ENCODE measurements at regions not wholly inside any gene's neighbourhood (a gene's known extent, or its start where the extent isn't known, plus 50 kb on each side); places are given as distances from the start of the nearest gene placed in this dataset.

GRCh38 chr11:115792903-115793302 lies 288.7 kb upstream of the CADM1 start:
- no peaks in the 10 kb centered on the region for H3K4me1 Mint-ChIP-seq (ENCODE audit: unreplicated experiment)

GRCh38 chr11:115787302-115787701 lies 283.1 kb upstream of the CADM1 start:
- H3K36me3 Mint-ChIP-seq (ENCODE audit: unreplicated experiment), result no peaks in the 10 kb centered on the region
- DNase-seq (ENCODE audit: extremely low spot score, unreplicated experiment), result no peak
- no peak overlapping the region for H3K4me3 Mint-ChIP-seq (ENCODE audit: unreplicated experiment)
- TF ChIP-seq CTCF (IDR thresholded peaks at IDR 0.05), result no peak
- no peak overlapping the region for H3K27ac Mint-ChIP-seq (ENCODE audit: unreplicated experiment)
- H3K9me3 Mint-ChIP-seq (ENCODE audit: unreplicated experiment), result no peaks in the 10 kb centered on the region
- H3K4me1 Mint-ChIP-seq (ENCODE audit: unreplicated experiment), result no peaks in the 10 kb centered on the region
- peaks cover 22% of the 10 kb centered on the region for H3K27me3 Mint-ChIP-seq (ENCODE audit: unreplicated experiment)

More at GRCh38 chr11:115792903-115793302, 288.7 kb upstream of the CADM1 start:
- no peak for TF ChIP-seq CTCF (IDR thresholded peaks at IDR 0.05)
- Mint-ChIP-seq H3K36me3 (ENCODE audit: unreplicated experiment) (no peaks in the 10 kb centered on the region), H3K9me3 (ENCODE audit: unreplicated experiment) (no peaks in the 10 kb centered on the region), H3K27me3 (ENCODE audit: unreplicated experiment) (peaks cover 23% of the 10 kb centered on the region), H3K4me3 (ENCODE audit: unreplicated experiment) (no peak overlapping the region), H3K27ac (ENCODE audit: unreplicated experiment) (no peak overlapping the region)
- DNase-seq (ENCODE audit: extremely low spot score, unreplicated experiment), result no peak

- H3K36me3 Mint-ChIP-seq (ENCODE audit: unreplicated experiment), result no peaks in the 10 kb centered on the region
- TF ChIP-seq CTCF (IDR thresholded peaks at IDR 0.05), result no peak
- no peak overlapping the region for H3K4me3 Mint-ChIP-seq (ENCODE audit: unreplicated experiment)
- H3K9me3 Mint-ChIP-seq (ENCODE audit: unreplicated experiment), result no peaks in the 10 kb centered on the region
- peaks cover 21% of the 10 kb centered on the region for H3K27me3 Mint-ChIP-seq (ENCODE audit: unreplicated experiment)
- H3K27ac Mint-ChIP-seq (ENCODE audit: unreplicated experiment), result no peak overlapping the region
- H3K4me1 Mint-ChIP-seq (ENCODE audit: unreplicated experiment), result no peaks in the 10 kb centered on the region
- no peak for DNase-seq (ENCODE audit: extremely low spot score, unreplicated experiment)
Observed at GRCh38 chr11:115784796-115785521, 280.7 kb upstream of the CADM1 start.

- Mint-ChIP-seq H3K27ac (ENCODE audit: unreplicated experiment) (no peak overlapping the region), H3K4me1 (ENCODE audit: unreplicated experiment) (no peaks in the 10 kb centered on the region), H3K9me3 (ENCODE audit: unreplicated experiment) (no peaks in the 10 kb centered on the region), H3K36me3 (ENCODE audit: unreplicated experiment) (no peaks in the 10 kb centered on the region), H3K27me3 (ENCODE audit: unreplicated experiment) (peaks cover 25% of the 10 kb centered on the region), H3K4me3 (ENCODE audit: unreplicated experiment) (no peak overlapping the region)
- no peak for TF ChIP-seq CTCF (IDR thresholded peaks at IDR 0.05)
- no peak for DNase-seq (ENCODE audit: extremely low spot score, unreplicated experiment)
Observed at GRCh38 chr11:115780646-115781362, 276.6 kb upstream of the CADM1 start.

GRCh38 chr11:115778928-115779650 lies 274.9 kb upstream of the CADM1 start:
- H3K4me1 Mint-ChIP-seq (ENCODE audit: unreplicated experiment), result no peaks in the 10 kb centered on the region
- H3K36me3 Mint-ChIP-seq (ENCODE audit: unreplicated experiment), result no peaks in the 10 kb centered on the region
- peaks cover 27% of the 10 kb centered on the region for H3K27me3 Mint-ChIP-seq (ENCODE audit: unreplicated experiment)
- no peak for TF ChIP-seq CTCF (IDR thresholded peaks at IDR 0.05)
- no peak for DNase-seq (ENCODE audit: extremely low spot score, unreplicated experiment)
- no peaks in the 10 kb centered on the region for H3K9me3 Mint-ChIP-seq (ENCODE audit: unreplicated experiment)
- no peak overlapping the region for H3K27ac Mint-ChIP-seq (ENCODE audit: unreplicated experiment)
- H3K4me3 Mint-ChIP-seq (ENCODE audit: unreplicated experiment), result no peak overlapping the region
